GM12872 (cell line): ENCODE measurements at regions not wholly inside any gene's neighbourhood (a gene's known extent, or its start where the extent isn't known, plus 50 kb on each side); places are given as distances from the start of the nearest gene placed in this dataset.

Experiments used
- TF ChIP-seq, protein P1 (sequence below): IDR thresholded peaks from 3 replicates; pipeline ENCODE4 v1.5.1; 2011; ENCODE audit warnings: low read depth, mild to moderate bottlenecking, low read length, moderate library complexity; ENCODE audit not compliant: insufficient read depth

- TF ChIP-seq, protein P1, sequence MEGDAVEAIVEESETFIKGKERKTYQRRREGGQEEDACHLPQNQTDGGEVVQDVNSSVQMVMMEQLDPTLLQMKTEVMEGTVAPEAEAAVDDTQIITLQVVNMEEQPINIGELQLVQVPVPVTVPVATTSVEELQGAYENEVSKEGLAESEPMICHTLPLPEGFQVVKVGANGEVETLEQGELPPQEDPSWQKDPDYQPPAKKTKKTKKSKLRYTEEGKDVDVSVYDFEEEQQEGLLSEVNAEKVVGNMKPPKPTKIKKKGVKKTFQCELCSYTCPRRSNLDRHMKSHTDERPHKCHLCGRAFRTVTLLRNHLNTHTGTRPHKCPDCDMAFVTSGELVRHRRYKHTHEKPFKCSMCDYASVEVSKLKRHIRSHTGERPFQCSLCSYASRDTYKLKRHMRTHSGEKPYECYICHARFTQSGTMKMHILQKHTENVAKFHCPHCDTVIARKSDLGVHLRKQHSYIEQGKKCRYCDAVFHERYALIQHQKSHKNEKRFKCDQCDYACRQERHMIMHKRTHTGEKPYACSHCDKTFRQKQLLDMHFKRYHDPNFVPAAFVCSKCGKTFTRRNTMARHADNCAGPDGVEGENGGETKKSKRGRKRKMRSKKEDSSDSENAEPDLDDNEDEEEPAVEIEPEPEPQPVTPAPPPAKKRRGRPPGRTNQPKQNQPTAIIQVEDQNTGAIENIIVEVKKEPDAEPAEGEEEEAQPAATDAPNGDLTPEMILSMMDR, result no peak
These were observed 70.1 kb upstream of the PLPP4 start for GRCh38 chr10:120386896-120387295.

GRCh38 chr10:120387326-120387725, 69.7 kb upstream of the PLPP4 start:
- TF ChIP-seq, protein P1, result no peak

DNA sequence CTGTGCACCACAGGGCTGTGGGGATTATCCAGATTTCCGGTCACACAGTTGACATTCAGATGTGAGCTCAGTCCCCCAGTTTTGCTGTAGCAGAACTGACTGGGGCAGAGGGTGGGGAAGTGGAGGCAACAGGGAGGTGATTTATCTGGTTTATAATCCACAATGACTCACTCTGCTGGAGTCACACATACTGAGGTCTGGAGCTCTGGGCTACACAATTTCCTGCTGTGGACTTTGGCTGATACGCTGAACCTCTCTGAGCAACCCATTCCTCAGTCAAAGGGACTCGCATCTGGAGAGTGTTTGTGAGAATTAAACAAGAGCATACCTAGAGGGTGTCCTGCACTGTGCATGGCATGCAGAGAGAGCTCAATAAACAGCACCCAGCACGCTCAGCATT, 64.8 kb upstream of the PLPP4 start:
- TF ChIP-seq, protein P1, result no peak

DNA sequence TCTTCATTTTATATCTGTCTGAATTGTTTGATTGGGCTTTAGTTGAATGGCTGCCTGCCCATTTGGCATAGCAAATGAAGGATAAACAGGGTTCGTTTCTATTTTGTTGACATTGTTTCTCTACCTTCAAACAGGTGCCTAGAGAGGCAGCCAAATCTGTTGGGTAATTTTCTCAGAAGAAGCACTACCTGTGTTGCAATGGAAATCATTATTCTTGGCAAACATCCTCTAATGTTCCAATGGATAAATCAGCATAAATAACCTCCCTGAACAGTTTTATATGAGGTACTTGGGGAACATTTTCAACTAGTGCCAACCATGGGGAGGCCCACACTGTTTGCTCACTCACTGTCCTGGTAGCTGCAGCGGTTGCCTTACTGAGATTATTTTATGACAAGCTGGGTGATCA, 64.4 kb upstream of the PLPP4 start:
- TF ChIP-seq, protein P1, result no peak

DNA sequence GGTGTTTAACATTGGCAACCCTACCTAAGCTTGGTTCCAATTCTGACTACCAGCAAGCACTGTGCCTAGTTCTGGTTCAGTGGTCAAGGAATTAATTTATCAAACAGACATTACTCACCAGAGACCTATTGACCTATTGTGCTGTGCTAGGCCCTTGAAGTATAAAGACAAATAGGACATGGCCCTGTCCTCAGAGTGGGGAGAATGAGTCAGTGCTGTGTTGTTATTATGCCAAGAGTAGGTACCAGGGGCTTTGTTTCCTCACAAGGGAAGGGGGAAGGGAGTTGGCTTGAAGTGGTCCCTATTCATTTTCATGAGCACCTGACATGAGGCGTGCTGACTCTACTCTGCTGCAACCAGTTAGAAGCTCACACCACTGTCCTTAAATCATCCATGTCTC, 62.6 kb upstream of the PLPP4 start:
- TF ChIP-seq, protein P1, result no peak

- TF ChIP-seq, protein P1, result no peak
These were observed 60.8 kb upstream of the PLPP4 start for GRCh38 chr10:120396228-120396627.

- TF ChIP-seq, protein P1, result no peak
These were observed 58.8 kb upstream of the PLPP4 start for GRCh38 chr10:120398180-120398579.

DNA sequence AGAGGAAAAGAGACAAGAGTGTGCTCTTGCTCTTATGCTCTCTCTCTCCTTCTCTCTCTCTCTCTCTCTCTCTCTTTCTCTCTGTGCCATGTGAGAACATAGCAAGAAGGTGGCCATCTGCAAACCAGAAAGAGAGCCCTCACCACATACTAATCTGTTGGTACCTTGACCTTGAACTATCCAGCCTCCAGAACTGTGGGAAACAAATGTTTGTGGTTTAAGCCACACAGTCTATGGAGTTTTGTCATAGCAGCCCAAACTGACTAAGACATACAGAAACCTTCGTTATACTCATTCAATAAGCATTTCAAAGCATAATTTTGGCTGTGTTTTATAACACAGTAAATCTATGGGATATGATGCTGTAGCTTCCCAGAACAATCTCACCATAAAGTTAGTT, 56.4 kb upstream of the PLPP4 start:
- TF ChIP-seq, protein P1, result no peak
